Renal cortical epithelial cell (primary cell): ENCODE measurements at regions not wholly inside any gene's neighbourhood (a gene's known extent, or its start where the extent isn't known, plus 50 kb on each side); places are given as distances from the start of the nearest gene placed in this dataset.

Experiments
- DNase-seq: peaks from one replicate; pipeline ENCODE4 v3.0.0-alpha.2; 2011; ENCODE audit warnings: low read depth

- DNase-seq: no peak
Measured at GRCh38 chr17:77001487-77001886, 133.3 kb downstream of the MGAT5B start.

- DNase-seq: peak; percentile 95
Measured at GRCh38 chr17:77002103-77003045, 134.2 kb downstream of the MGAT5B start.

GRCh38 chr17:77003699-77004098 is 135.5 kb downstream of the MGAT5B start:
- DNase-seq: no peak

- no peak for DNase-seq
Measured at GRCh38 chr17:77006971-77007649, 133.7 kb upstream of the SEC14L1 start.

DNA sequence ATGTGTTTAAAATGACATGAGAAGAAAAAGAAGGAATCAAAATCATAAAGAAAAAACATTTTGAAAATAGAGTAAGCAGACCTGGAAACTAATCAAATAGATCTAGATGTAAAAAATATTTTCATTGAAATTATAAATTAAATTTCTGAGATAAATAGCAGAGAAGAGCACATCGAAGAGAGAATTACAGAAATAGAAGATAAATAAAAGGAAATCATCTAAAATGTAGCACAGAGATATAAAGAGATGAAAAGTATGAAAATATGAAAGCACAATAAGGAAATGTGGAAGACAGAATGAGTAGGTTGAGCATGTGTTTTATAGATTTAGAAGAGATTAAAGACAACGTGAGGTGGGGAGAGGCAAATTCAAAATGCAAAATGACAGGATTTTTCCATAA is 130.9 kb upstream of the SEC14L1 start:
- DNase-seq: no peak

- no peak for DNase-seq
Measured at GRCh38 chr17:77010667-77011066, 130.1 kb upstream of the SEC14L1 start.

GRCh38 chr17:77011173-77012011 is 129.4 kb upstream of the SEC14L1 start:
- DNase-seq: peak; percentile 35

DNA sequence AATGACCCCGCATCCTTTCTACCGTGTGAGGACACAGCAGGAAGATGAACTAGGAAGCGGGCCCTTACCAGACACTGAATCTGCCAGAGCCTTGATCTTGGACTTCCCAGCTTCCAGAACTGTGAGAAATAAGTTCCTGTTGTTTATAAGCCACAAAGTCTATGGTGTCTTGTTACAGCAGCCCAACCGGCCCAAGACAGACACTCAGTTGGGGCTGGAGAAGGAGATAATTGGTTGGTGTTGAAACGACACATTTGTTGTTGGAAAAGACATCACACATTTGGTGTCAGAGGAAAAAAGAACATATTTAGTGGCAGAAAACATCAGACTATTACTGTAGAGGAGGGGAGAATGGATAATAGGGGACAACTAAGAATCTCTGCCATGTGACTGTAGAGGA is 122.3 kb upstream of the SEC14L1 start:
- no peak for DNase-seq

GRCh38 chr17:77019893-77020379 is 120.8 kb upstream of the SEC14L1 start:
- DNase-seq: peak; percentile 45

- no peak for DNase-seq
Measured at GRCh38 chr17:77020973-77021372, 119.8 kb upstream of the SEC14L1 start.

DNA sequence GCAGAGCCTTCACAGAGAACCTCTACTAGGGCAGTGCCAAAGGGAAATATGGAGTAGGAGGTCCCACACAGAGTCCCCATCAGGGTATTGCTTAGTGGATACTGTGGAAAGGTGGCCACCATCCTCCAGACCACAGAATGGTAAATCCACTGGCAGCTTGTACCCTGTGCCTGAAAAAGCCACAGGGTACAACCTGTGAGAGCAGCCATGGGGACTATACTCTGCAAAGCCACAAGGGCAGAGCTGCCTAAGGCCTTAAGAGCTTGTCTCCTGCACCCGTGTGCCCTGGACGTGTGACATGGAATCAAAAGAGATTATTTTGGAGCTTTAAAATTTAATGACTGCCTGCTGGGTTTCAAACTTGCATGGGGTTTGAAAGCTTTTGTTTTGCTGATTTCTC is 118.0 kb upstream of the SEC14L1 start:
- DNase-seq: no peak

GRCh38 chr17:77025781-77026180 is 115.0 kb upstream of the SEC14L1 start:
- DNase-seq: no peak

- DNase-seq: no peak
Measured at GRCh38 chr17:77027271-77027889, 113.4 kb upstream of the SEC14L1 start.

DNA sequence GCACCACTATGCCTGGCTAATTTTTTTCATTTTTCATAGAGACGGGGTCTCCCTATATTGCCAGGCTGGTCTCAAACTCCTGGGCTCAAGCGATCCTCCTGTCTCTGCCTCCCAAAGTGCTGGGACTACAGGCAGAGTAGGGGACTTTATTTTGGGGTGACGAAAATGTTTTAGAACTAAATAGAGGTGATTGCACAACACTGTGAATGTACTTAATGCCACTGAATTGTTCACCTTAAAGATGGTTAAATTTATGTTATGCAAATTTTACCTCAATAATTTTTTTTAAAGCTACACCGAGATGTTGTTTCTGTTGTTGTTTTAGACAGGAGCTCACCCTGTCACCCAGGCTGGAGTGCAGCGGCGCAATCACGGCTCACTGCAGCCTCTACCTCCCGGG is 111.9 kb upstream of the SEC14L1 start:
- DNase-seq: no peak

DNA sequence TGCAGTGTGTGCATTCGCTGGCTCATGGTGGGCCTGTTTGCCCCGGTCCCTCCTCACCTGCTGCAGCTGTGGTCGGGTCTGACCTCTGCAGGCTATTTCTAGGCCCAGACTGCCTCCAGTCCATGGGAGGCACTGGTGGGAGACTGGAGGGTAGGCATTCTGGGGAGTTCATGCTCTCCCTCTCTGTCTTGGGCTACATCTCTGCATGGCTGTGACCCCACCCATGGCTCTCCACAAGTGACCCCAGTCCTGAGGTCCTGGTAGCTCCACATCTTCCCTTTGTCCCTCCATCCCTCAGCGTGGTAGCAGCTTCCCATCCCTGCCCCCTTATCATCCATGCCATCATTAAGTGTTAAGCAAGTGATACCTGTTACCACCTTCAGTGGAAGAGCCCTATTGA is 107.8 kb upstream of the SEC14L1 start:
- DNase-seq: no peak

DNA sequence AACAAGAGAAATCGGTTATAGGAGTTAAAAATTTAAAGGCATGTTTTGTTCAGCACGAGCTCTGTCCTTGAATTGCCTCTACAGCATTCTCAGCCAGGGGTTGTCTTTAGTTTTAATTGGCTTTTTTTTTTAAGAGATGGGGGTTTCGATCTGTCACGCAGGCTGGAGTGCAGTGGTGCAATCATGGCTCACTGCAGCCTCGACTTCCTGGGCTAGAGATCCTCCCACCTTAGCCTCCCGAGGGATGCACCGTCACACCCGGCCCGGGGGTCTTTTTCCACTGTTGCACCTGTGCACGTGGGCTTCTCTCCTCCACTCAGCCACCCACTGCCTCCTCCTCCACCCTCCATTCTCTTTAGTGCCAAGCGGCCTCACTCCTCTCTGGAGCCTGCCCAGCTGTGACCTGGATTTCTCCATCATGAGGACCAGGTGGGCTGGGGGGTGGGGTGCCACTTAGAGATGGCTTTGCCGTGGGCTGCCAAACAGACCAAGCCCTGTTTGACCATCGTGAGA is 106.8 kb upstream of the SEC14L1 start:
- DNase-seq: no peak

GRCh38 chr17:77034677-77035424 is 105.9 kb upstream of the SEC14L1 start:
- DNase-seq: no peak

DNA sequence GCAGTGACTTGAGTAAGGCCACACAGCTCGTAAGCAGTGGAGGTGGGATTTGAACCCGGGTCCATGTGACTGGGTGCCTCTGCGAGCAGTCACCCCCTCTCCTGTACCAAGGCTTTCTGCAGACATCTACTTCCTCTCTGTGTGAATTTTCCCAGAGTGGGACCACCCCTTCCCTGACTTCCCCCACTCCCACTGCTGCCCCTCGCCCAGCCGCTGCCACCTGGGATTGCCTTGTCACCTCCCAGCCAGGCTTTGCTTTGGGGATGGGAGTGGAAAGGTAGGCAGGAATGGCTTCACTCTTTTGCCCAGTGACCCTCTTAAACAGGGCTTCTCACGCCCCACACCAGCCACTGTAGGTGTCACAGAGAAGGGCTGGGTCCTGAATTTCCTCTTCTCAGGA is 105.2 kb upstream of the SEC14L1 start:
- DNase-seq: no peak

- DNase-seq: no peak
Measured at GRCh38 chr17:77036136-77036840, 104.5 kb upstream of the SEC14L1 start.

DNA sequence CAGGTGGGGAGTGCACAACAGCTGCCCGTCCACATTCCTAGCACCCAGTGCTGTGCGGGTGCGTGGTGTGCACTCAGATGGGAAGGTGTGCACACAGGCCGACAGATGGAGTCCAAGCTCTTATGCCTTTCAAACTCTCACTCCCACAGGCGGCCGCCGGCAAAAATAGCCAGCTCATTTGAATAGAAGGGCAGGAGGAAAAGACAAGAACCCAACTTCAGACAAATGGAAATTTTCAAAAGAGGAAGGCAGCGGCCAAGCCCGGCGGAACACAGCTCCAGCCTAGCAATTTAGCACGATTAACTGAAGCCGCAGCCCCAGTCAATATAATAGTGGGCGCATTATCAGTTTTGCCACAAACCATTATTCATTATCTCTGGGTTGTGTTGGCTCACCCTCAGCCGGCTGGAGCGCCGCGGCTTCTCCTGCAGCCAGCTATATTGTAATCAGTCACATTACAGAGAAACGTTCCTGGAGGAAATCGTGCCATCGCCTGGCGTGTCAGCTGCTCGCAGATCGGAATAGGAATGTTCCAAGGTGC is 103.9 kb upstream of the SEC14L1 start:
- DNase-seq: peak; percentile 22
